ENCODE measurements at regions not wholly inside any gene's neighbourhood (a gene's known extent, or its start where the extent isn't known, plus 50 kb on each side); places are given as distances from the start of the nearest gene placed in this dataset.

- intact Hi-C loops (cut with DNase I) = no loop called here
- Histone ChIP-seq H3K9me3 (no peaks in the 10 kb centered on the region), H3K4me1 (no peaks in the 10 kb centered on the region), H3K36me3 (no peaks in the 10 kb centered on the region), H3K27ac (no peak overlapping the region), H3K4me3 (no peak overlapping the region), H3K27me3 (no peaks in the 10 kb centered on the region)
- ATAC-seq (no peak), DNase-seq (no peak)
- TF ChIP-seq, protein P1, sequence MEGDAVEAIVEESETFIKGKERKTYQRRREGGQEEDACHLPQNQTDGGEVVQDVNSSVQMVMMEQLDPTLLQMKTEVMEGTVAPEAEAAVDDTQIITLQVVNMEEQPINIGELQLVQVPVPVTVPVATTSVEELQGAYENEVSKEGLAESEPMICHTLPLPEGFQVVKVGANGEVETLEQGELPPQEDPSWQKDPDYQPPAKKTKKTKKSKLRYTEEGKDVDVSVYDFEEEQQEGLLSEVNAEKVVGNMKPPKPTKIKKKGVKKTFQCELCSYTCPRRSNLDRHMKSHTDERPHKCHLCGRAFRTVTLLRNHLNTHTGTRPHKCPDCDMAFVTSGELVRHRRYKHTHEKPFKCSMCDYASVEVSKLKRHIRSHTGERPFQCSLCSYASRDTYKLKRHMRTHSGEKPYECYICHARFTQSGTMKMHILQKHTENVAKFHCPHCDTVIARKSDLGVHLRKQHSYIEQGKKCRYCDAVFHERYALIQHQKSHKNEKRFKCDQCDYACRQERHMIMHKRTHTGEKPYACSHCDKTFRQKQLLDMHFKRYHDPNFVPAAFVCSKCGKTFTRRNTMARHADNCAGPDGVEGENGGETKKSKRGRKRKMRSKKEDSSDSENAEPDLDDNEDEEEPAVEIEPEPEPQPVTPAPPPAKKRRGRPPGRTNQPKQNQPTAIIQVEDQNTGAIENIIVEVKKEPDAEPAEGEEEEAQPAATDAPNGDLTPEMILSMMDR (IDR thresholded peaks at IDR 0.05) = no peak
These were observed 116.3 kb upstream of the KLHL29 start for GRCh38 chr2:23268467-23269263.

- DNase-seq (no peak), ATAC-seq (no peak)
- Histone ChIP-seq H3K27me3 (no peaks in the 10 kb centered on the region), H3K9me3 (no peaks in the 10 kb centered on the region), H3K4me1 (no peaks in the 10 kb centered on the region), H3K36me3 (no peaks in the 10 kb centered on the region), H3K27ac (no peak overlapping the region), H3K4me3 (no peak overlapping the region)
- TF ChIP-seq, protein P1 (IDR thresholded peaks at IDR 0.05) = no peak
- intact Hi-C loops (cut with DNase I) = no loop called here
These were observed 115.2 kb upstream of the KLHL29 start for GRCh38 chr2:23269747-23270146.

GRCh38 chr2:23270810-23271209 lies 114.2 kb upstream of the KLHL29 start:
- no peaks in the 10 kb centered on the region for H3K9me3 ChIP-seq
- TF ChIP-seq, protein P1 (IDR thresholded peaks at IDR 0.05) = no peak
- intact Hi-C loops (cut with DNase I) = no loop called here
- no peaks in the 10 kb centered on the region for H3K36me3 ChIP-seq
- no peak overlapping the region for H3K27ac ChIP-seq
- H3K4me1 ChIP-seq = no peaks in the 10 kb centered on the region
- no peaks in the 10 kb centered on the region for H3K27me3 ChIP-seq
- no peak for DNase-seq
- H3K4me3 ChIP-seq = no peak overlapping the region
- no peak for ATAC-seq

DNA sequence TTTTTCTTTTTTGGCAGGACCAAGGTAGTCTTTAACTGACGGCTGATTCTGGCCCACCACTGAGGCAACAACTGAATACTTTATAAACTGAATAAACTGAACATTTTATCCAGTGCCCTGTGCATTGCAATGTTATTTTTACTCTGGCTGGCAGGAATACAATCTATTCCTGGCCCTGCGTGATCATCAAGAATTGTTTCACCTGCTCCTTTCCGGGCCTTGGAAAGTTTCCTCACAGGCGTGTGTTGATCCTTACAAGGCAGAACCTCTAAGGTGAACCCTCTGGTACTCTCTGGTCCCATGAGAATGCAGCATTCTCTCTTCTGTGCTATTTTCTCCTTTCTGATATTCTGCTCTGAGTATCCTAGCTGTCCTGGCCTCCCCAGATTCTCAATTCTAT lies 113.7 kb upstream of the KLHL29 start:
- no peak for DNase-seq
- TF ChIP-seq, protein P1 (IDR thresholded peaks at IDR 0.05) = no peak
- Histone ChIP-seq H3K4me3 (no peak overlapping the region), H3K36me3 (no peaks in the 10 kb centered on the region), H3K27ac (no peak overlapping the region), H3K9me3 (no peaks in the 10 kb centered on the region), H3K27me3 (no peaks in the 10 kb centered on the region), H3K4me1 (no peaks in the 10 kb centered on the region)
- intact Hi-C loops (cut with DNase I) = no loop called here
- no peak for ATAC-seq

DNA sequence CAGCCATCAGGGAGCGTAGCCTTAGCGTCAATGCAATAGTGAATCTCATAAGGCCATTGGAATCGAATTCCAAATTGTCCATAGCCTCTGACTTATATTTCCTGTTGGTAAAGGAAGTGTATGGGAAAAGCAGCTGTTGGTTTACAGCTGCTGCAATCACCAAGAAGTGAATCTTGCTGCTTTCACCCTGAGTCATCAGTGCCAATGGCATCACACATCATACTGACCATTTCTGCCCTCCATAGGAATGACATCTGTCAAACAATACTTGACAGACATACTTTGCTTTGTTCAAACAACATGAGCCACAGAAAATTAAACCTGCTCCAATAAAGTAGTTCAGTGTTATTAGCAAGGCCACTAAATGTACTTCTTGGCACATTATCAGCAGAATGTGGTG lies 111.2 kb upstream of the KLHL29 start:
- H3K4me1 ChIP-seq = no peaks in the 10 kb centered on the region
- DNase-seq (no peak), ATAC-seq (no peak)
- H3K4me3 ChIP-seq = no peak overlapping the region
- H3K36me3 ChIP-seq = no peaks in the 10 kb centered on the region
- H3K27ac ChIP-seq = no peak overlapping the region
- no peaks in the 10 kb centered on the region for H3K9me3 ChIP-seq
- TF ChIP-seq, protein P1 (IDR thresholded peaks at IDR 0.05) = no peak
- H3K27me3 ChIP-seq = peaks cover 0 to 3% of the 10 kb centered on the region in 2 donors
- intact Hi-C loops (cut with DNase I) = no loop called here
